ENCODE measurements at regions not wholly inside any gene's neighbourhood (a gene's known extent, or its start where the extent isn't known, plus 50 kb on each side); places are given as distances from the start of the nearest gene placed in this dataset.
A peak's percentile ranks its signal among the peaks of the same experiment; 100 is the strongest.

DNA sequence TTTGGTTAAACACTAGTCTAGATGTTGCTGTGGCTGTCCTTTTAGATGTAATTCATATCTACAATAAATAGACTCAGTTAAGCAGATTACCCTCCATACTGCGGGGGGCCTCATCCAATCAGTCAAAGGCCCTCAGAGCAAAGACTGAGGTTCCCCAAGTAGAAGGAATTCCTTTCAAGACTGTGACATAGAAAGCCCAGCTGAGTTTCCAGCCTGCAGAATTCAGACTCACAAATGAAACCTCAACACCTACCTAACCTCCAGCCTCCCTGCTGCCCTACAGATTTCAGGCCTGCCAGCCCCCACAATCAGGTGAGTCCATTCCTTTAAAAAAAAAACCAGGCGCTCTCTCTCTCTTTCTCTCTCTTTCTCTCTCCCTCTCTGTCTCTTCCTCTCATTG, 73.6 kb upstream of the NSMCE3 start:
- TF ChIP-seq, protein P1, sequence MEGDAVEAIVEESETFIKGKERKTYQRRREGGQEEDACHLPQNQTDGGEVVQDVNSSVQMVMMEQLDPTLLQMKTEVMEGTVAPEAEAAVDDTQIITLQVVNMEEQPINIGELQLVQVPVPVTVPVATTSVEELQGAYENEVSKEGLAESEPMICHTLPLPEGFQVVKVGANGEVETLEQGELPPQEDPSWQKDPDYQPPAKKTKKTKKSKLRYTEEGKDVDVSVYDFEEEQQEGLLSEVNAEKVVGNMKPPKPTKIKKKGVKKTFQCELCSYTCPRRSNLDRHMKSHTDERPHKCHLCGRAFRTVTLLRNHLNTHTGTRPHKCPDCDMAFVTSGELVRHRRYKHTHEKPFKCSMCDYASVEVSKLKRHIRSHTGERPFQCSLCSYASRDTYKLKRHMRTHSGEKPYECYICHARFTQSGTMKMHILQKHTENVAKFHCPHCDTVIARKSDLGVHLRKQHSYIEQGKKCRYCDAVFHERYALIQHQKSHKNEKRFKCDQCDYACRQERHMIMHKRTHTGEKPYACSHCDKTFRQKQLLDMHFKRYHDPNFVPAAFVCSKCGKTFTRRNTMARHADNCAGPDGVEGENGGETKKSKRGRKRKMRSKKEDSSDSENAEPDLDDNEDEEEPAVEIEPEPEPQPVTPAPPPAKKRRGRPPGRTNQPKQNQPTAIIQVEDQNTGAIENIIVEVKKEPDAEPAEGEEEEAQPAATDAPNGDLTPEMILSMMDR (conservative IDR thresholded peaks at IDR 0.05; ENCODE audit: control insufficient read depth, insufficient read depth, low read depth, low read length), result no peak
- DNase-seq (ENCODE audit: low read depth), result no peak
- H3K4me3 ChIP-seq (ENCODE audit: control insufficient read depth, low read depth, low read length), result no peak overlapping the region

DNA sequence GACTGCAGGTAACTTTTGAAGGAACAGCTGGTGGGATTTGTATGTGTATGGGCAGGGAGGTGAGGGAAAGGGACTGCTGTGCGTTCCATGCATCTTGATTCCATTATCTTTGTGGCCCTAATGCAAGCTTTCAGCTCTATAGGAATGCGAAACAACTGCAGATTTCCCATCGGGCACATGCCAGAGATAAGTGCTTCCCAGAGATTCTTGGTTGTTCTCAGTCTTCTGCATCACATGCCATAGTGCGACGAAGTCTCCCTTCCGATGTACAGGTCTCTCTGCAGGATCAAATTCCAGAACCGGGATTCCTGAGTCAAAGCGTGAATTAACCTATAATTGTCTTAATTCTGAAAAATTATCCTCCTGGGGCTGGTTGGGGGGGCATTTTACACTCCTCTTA, 72.6 kb upstream of the NSMCE3 start:
- TF ChIP-seq, protein P1 (conservative IDR thresholded peaks at IDR 0.05; ENCODE audit: control insufficient read depth, insufficient read depth, low read depth, low read length), result no peak
- no peak overlapping the region for H3K4me3 ChIP-seq (ENCODE audit: control insufficient read depth, low read depth, low read length)
- DNase-seq (ENCODE audit: low read depth), result no peak

DNA sequence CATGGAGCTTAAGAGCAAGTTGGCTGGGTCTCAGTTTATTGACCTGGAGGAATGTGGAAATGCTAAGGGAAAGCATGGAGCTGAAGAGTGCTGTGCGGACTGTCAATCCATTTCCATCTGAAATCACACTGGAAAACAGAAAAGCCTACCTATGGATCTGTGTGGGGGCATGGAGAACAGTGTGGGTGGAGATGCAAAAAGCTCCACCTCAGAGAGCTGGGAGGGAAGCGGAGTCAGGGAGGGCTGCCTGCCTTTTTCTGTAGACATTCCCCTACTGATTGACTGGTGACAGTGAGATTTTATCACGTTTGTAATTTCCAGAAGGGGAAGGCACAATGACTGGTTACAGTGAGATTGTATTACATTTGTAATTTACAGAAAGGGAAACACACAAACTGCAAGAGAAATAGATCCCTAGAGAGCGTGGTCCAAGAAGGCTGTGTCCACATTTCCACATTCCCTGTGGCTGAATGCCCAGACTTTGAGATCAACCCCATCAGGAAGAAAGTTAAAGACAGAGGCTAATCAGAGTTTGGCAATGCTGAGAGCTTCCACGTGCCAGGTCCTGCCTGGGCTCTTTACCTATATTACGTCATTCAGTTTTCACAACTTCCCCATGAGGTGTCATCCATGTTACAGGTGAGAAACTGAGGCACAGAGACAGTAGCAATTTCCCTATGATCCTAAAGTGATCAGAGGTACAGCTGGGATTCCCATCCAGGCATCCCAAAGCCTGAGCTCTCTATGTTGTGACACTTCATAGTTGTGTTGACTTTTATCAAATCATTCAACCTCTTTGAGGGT, 67.7 kb upstream of the NSMCE3 start:
- DNase-seq (ENCODE audit: low read depth), result peak; percentile 39
- no peak overlapping the region for H3K4me3 ChIP-seq (ENCODE audit: control insufficient read depth, low read depth, low read length)
- TF ChIP-seq, protein P1 (conservative IDR thresholded peaks at IDR 0.05; ENCODE audit: control insufficient read depth, insufficient read depth, low read depth, low read length), result no peak

GRCh38 chr15:29334544-29334943, 64.9 kb upstream of the NSMCE3 start:
- no peak for DNase-seq (ENCODE audit: low read depth)
- TF ChIP-seq, protein P1 (conservative IDR thresholded peaks at IDR 0.05; ENCODE audit: control insufficient read depth, insufficient read depth, low read depth, low read length), result no peak
- H3K4me3 ChIP-seq (ENCODE audit: control insufficient read depth, low read depth, low read length), result no peak overlapping the region

DNA sequence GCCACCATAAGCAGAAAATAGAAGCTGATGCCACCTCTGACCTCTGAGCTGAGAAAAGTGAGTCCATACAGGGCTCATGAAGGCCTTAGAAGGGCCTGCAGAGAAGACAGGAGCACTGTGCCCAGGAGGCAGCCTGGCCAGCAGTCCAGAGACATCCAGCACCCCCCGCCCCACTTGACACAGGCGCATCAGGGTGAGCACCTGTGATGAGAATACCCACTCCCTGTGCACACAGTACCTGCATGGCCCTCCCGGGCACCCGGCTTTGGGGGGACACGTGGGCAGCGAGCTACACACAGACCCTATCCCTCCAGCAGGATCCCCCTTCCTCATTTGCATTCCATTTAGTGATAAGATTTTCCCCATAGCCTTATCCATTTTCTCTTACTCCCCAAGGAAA, 63.6 kb upstream of the NSMCE3 start:
- no peak for DNase-seq (ENCODE audit: low read depth)
- no peak overlapping the region for H3K4me3 ChIP-seq (ENCODE audit: control insufficient read depth, low read depth, low read length)
- TF ChIP-seq, protein P1 (conservative IDR thresholded peaks at IDR 0.05; ENCODE audit: control insufficient read depth, insufficient read depth, low read depth, low read length), result no peak

- no peak overlapping the region for H3K4me3 ChIP-seq (ENCODE audit: control insufficient read depth, low read depth, low read length)
- no peak for DNase-seq (ENCODE audit: low read depth)
- TF ChIP-seq, protein P1 (conservative IDR thresholded peaks at IDR 0.05; ENCODE audit: control insufficient read depth, insufficient read depth, low read depth, low read length), result no peak
Measured at GRCh38 chr15:29331669-29332068, 62.0 kb upstream of the NSMCE3 start.

Data from fibroblast of mammary gland (primary cell).